ENCODE measurements at regions not wholly inside any gene's neighbourhood (a gene's known extent, or its start where the extent isn't known, plus 50 kb on each side); places are given as distances from the start of the nearest gene placed in this dataset.
"Not testable (repeated sequence)": the region's sequence is repeated elsewhere in the genome, so short reads cannot be mapped to it uniquely, and the experiment has no call there.

DNA sequence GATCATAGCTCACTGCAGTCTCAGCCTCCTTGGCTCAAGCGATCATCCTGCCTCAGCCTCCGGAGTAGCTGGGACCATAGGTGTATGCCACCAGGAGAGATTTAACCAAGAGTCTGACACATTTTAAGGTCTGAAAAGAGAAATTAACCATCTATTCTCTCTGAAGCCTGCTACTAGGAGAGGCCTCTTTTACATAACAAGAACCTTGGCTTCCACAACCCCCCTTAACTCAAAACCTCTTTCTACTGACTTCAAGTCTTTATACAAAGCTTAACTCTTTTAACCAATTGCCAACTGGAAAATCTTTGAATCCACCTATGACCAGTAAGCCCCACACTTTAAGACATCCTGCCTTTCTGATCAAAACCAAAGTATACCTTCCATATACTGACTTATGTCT, 279.9 kb upstream of the CELF4 start:
- H3K27me3 ChIP-seq (replicated peaks in 1 of 7), result no peaks in the 10 kb centered on the region
- WGBS, 5 donors, result 44 to 98% (median 89%) methylated on average over 2 of the region's 2 CpGs
- no peaks in the 10 kb centered on the region for H3K36me3 ChIP-seq
- no peak overlapping the region for H3K27ac ChIP-seq
- no peak for DNase-seq
- intact Hi-C loops (cut with DNase I; ENCODE audit: low total_unique reads), result no loop called here
- TF ChIP-seq POLR2A (IDR thresholded peaks at IDR 0.05) (no peak), POLR2AphosphoS5 (IDR thresholded peaks at IDR 0.05) (no peak)
- TF ChIP-seq, protein P1, sequence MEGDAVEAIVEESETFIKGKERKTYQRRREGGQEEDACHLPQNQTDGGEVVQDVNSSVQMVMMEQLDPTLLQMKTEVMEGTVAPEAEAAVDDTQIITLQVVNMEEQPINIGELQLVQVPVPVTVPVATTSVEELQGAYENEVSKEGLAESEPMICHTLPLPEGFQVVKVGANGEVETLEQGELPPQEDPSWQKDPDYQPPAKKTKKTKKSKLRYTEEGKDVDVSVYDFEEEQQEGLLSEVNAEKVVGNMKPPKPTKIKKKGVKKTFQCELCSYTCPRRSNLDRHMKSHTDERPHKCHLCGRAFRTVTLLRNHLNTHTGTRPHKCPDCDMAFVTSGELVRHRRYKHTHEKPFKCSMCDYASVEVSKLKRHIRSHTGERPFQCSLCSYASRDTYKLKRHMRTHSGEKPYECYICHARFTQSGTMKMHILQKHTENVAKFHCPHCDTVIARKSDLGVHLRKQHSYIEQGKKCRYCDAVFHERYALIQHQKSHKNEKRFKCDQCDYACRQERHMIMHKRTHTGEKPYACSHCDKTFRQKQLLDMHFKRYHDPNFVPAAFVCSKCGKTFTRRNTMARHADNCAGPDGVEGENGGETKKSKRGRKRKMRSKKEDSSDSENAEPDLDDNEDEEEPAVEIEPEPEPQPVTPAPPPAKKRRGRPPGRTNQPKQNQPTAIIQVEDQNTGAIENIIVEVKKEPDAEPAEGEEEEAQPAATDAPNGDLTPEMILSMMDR (IDR thresholded peaks at IDR 0.05 in 8 of 11, conservative IDR thresholded peaks at IDR 0.05 in 3 of 11), result no peak
- H3K4me3 ChIP-seq, result no peak overlapping the region
- H3K9me3 ChIP-seq, result peaks cover 0 to 10% (median 0%) of the 10 kb centered on the region in 8 donors
- no peaks in the 10 kb centered on the region for H3K4me1 ChIP-seq

DNA sequence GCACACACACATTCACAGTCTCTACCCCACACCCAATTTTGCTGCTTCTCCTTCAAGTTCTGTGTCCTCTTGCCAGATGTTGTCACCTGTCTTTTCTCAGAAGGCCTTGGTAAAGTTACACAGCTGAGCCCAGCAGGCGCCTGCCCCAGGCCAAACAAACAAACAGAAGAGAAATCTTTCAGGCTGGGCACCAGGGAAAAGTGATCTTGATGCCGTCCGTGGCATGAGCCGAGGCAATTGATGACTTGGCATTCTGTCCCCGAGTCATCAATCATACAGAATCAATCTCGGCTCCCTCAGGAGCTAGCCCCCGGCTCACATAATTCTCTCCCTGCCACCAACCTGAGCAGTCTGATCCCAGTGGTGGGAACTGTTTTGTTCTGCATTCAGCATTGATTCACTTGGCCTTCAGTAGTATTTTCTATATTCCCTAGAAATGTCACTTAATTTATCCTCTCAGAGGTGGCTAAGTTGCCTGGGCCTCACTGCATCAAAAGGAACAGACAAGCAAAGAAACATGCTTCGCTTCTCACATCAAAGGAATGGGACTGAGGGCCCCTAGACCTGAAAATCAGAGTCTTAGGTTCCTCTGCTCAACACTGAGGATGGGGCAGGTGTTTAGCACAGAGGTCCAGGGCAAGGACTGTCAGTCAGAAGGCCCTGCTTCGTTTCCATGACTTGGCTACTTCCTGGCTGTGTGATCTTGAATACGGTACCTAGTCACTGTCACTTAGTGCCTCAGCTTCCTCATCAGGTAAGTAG, 278.8 kb upstream of the CELF4 start:
- H3K4me1 ChIP-seq, result no peaks in the 10 kb centered on the region

DNA sequence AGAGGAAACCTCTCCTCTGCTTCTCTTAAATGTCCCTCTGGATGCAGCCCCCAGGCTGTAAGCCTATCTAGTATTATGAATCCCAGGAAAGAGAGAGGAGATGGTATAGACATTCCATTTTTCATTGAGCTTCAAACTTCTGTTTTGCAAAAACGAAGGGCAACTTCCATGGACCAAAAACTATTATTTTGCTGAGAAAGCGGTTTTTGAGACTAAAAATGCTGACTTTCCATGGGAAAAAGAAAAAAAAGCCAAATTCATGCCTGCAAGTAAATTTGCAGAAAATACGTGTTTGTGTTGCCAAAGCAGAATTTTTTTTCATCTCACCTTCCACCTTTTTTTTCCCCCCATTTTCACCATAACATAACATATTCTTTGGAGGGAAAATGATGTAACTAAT, 272.5 kb upstream of the CELF4 start:
- Histone ChIP-seq H3K4me1 (no peaks in the 10 kb centered on the region), H3K27me3 (replicated peaks in 1 of 7) (no peaks in the 10 kb centered on the region), H3K4me3 (no peak overlapping the region), H3K9me3 (peaks cover 0 to 10% (median 0%) of the 10 kb centered on the region in 8 donors), H3K36me3 (no peaks in the 10 kb centered on the region), H3K27ac (no peak overlapping the region)
- no peak for DNase-seq
- intact Hi-C loops (cut with DNase I; ENCODE audit: low total_unique reads), result no loop called here
- TF ChIP-seq, protein P1 (IDR thresholded peaks at IDR 0.05 in 8 of 11, conservative IDR thresholded peaks at IDR 0.05 in 3 of 11), result no peak
- TF ChIP-seq POLR2AphosphoS5 (IDR thresholded peaks at IDR 0.05) (no peak), POLR2A (IDR thresholded peaks at IDR 0.05) (no peak)
- 68 to 81% (median 80%) methylated on average over 3 of the region's 3 CpGs for WGBS, 5 donors

More for the DNA sequence above, 278.8 kb upstream of the CELF4 start:
- TF ChIP-seq, protein P1 (IDR thresholded peaks at IDR 0.05 in 8 of 11, conservative IDR thresholded peaks at IDR 0.05 in 3 of 11), result no peak
- TF ChIP-seq POLR2A (IDR thresholded peaks at IDR 0.05), result no peak
- no peak for TF ChIP-seq POLR2AphosphoS5 (IDR thresholded peaks at IDR 0.05)
- no peak for DNase-seq
- Histone ChIP-seq H3K27ac (no peak overlapping the region), H3K9me3 (peaks cover 0 to 10% (median 0%) of the 10 kb centered on the region in 8 donors), H3K36me3 (no peaks in the 10 kb centered on the region), H3K27me3 (replicated peaks in 1 of 7) (no peaks in the 10 kb centered on the region), H3K4me3 (no peak overlapping the region)
- intact Hi-C loops (cut with DNase I; ENCODE audit: low total_unique reads), result no loop called here
- 79 to 83% (median 82%) methylated on average over 10 of the region's 10 CpGs for WGBS, 5 donors

DNA sequence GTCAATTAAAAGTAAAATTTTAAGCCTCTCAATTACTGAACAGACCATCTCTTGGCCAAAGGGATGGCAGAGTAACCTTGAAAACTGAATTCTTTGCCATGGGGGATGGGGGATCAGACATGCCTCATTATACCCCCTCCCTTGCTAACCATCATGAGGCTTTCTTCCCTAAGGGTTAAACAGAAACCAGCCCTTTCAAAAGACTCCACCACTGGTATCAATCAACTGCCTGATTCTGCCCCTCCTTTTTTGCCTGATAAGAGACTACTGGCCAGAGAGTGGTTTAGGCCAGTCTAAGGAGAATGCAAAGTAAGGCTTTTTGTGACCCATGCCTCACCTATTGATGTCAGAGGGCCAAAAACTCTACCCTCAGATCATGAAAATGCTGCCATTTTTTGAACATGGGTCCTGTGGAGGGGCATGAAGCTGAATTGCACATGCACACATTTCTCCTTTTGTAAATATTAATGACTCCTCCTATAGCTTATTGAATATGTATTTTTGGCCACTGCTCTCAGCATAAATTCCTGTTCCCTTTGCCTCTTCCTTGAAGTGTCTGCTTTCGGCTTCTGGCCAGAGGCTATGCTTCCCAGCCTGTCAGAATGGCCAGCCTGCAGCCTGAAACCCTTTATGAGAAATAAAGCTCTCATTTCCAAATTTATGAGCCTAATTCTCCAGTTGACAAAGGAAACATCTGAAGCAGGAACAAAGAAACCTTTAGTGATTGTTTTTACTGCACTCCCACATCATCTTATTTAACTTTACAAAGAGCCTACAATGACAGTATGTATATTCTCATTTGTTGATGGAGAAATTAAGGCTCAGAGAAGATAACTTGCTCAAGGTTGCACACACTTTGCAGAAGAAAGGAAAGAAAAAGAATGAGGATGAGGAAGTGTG, 270.7 kb upstream of the CELF4 start:
- WGBS, 5 donors, result 50 to 81% (median 72%) methylated on average over 1 of the region's 1 CpG
- no peaks in the 10 kb centered on the region for H3K27me3 ChIP-seq (replicated peaks in 1 of 7)
- TF ChIP-seq POLR2AphosphoS5 (IDR thresholded peaks at IDR 0.05), result no peak
- TF ChIP-seq, protein P1 (IDR thresholded peaks at IDR 0.05 in 8 of 11, conservative IDR thresholded peaks at IDR 0.05 in 3 of 11), result no peak
- TF ChIP-seq POLR2A (IDR thresholded peaks at IDR 0.05), result no peak
- no peaks in the 10 kb centered on the region for H3K36me3 ChIP-seq
- no peak overlapping the region for H3K4me3 ChIP-seq
- intact Hi-C loops (cut with DNase I; ENCODE audit: low total_unique reads), result no loop called here
- H3K9me3 ChIP-seq, result peaks cover 0 to 23% (median 6%) of the 10 kb centered on the region in 8 donors
- H3K27ac ChIP-seq, result no peak overlapping the region
- DNase-seq, result no peak
- no peaks in the 10 kb centered on the region for H3K4me1 ChIP-seq

DNA sequence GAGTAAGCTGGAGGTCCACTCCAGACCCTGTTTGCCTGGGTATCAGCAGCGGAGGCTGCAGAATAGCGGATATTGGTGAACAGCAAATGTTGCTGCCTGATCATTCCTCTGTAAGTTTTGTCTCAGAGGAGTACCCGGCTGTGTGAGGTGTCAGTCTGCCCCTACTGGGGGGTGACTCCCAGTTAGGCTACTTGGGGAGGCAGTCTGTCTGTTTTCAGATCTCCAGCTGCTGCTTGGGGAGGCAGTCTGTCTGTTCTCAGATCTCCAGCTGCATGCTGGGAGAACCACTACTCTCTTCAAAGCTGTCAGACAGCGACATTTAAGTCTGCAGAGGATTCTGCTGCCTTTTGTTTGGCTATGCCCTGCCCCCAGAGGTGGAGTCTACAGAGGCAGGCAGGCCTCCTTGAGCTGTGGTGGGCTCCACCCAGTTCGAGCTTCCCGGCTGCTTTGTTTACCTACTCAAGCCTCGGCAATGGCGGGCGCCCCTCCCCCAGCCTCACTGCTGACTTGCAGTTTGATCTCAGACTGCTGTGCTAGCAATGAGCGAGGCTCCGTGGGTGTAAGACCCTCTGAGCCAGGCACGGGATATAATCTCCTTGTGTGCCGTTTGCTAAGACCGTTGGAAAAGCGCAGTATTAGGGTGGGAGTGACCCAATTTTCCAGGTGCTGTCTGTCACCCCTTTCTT, 266.6 kb upstream of the CELF4 start:
- H3K27me3 ChIP-seq (replicated peaks in 1 of 7); H3K4me1 ChIP-seq; H3K27ac ChIP-seq; H3K4me3 ChIP-seq; DNase-seq; H3K36me3 ChIP-seq; intact Hi-C loops (cut with DNase I; ENCODE audit: low total_unique reads): not testable (repeated sequence)
- 88 to 93% (median 90%) methylated on average over 10 to 15 of the region's 15 CpGs for WGBS, 5 donors
- H3K9me3 ChIP-seq, result peaks cover 0 to 29% (median 8%) of the 10 kb centered on the region in 8 donors
